A549 (cell line): ENCODE measurements at regions not wholly inside any gene's neighbourhood (a gene's known extent, or its start where the extent isn't known, plus 50 kb on each side); places are given as distances from the start of the nearest gene placed in this dataset.

Source experiments
- BHLHE40 ChIP-seq: IDR thresholded peaks from 2 replicates; pipeline ENCODE4 v1.6.1; 2012; ENCODE audit warnings: low read depth, low read length, inconsistent platforms
- EP300 ChIP-seq, 2 experiments: fragments of >200 bp; sonication (Bioruptor Twin); formaldehyde crosslinking; IDR thresholded peaks; 2 replicates in 1 of 2; 3 replicates in 1 of 2; pipeline ENCODE4 v1.6.1; 2016 to 2017
- ESRRA ChIP-seq: fragments of 150-350 bp; IDR thresholded peaks from 2 replicates; pipeline ENCODE4 v1.6.1; 2014; ENCODE audit warnings: mild to moderate bottlenecking, low read length, borderline replicate concordance
- FOSL2 ChIP-seq, 2 experiments: fragments of 450-650 bp in 1 of 2; fragments of >200 bp in 1 of 2; sonication (Bioruptor Twin) in 1 of 2; formaldehyde crosslinking; IDR thresholded peaks; 2 replicates each; pipeline versions ENCODE4 v1.5.0 to v1.6.1; 2016 to 2020; ENCODE audit warnings: mild to moderate bottlenecking in 1 of 2, moderate library complexity in 1 of 2
- NR3C1 ChIP-seq: fragments of >200 bp; sonication (Bioruptor Twin); formaldehyde crosslinking; IDR thresholded peaks from 3 replicates; pipeline ENCODE4 v1.6.1; 2017
- POLR2A ChIP-seq: IDR thresholded peaks from 2 replicates; pipeline ENCODE4 v1.6.1; 2012; ENCODE audit warnings: mild to moderate bottlenecking, low read length
- RAD21 ChIP-seq, 2 experiments: fragments of >200 bp in 1 of 2; sonication (Bioruptor Twin) in 1 of 2; formaldehyde crosslinking in 1 of 2; IDR thresholded peaks in 1 of 2; conservative IDR thresholded peaks in 1 of 2; 2 replicates in 1 of 2; 3 replicates in 1 of 2; pipeline ENCODE4 v1.6.1; 2012 to 2018; ENCODE audit warnings: inconsistent platforms in 1 of 2
- TF ChIP-seq, protein P1 (sequence below): fragments of >200 bp; sonication (Bioruptor Twin); formaldehyde crosslinking; IDR thresholded peaks from 3 replicates; pipeline ENCODE4 v1.5.1; 2016
- TF ChIP-seq, protein P2 (sequence below): IDR thresholded peaks from 2 replicates; pipeline ENCODE4 v1.6.1; 2012; ENCODE audit warnings: low read depth, borderline replicate concordance

DNA sequence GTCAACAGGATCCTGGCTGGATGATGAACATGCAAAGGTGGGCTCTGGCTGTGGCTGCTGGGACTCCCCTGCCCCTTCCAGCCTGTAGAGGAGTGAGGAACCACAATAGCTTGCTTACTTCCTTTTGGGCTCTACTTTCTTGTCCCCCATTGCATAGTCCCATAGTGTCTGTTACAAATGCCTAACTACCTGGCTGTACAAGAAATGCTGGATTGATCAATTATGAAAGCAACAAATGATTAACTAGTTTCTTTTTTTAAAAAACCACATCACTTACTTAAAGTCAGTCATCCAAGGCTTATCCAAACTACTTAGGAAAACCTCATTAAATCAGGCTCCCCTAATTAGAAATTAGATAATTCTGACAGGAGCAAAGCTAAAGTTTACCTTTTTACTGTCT is 514.1 kb upstream of the PKN2 start:
- TF ChIP-seq, protein P1, sequence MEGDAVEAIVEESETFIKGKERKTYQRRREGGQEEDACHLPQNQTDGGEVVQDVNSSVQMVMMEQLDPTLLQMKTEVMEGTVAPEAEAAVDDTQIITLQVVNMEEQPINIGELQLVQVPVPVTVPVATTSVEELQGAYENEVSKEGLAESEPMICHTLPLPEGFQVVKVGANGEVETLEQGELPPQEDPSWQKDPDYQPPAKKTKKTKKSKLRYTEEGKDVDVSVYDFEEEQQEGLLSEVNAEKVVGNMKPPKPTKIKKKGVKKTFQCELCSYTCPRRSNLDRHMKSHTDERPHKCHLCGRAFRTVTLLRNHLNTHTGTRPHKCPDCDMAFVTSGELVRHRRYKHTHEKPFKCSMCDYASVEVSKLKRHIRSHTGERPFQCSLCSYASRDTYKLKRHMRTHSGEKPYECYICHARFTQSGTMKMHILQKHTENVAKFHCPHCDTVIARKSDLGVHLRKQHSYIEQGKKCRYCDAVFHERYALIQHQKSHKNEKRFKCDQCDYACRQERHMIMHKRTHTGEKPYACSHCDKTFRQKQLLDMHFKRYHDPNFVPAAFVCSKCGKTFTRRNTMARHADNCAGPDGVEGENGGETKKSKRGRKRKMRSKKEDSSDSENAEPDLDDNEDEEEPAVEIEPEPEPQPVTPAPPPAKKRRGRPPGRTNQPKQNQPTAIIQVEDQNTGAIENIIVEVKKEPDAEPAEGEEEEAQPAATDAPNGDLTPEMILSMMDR = no peak
- TF ChIP-seq POLR2A (no peak), RAD21 (conservative IDR thresholded peaks at IDR 0.05 in 1 of 2, IDR thresholded peaks at IDR 0.05 in 1 of 2) (no peak), BHLHE40 (no peak), EP300 (IDR thresholded peaks at IDR 0.05) (no peak), ESRRA (no peak), FOSL2 (IDR thresholded peaks at IDR 0.05) (no peak), FOSL2 (CRISPR knock-in tag; IDR thresholded peaks at IDR 0.05) (no peak), NR3C1 (no peak)
- TF ChIP-seq, protein P2, sequence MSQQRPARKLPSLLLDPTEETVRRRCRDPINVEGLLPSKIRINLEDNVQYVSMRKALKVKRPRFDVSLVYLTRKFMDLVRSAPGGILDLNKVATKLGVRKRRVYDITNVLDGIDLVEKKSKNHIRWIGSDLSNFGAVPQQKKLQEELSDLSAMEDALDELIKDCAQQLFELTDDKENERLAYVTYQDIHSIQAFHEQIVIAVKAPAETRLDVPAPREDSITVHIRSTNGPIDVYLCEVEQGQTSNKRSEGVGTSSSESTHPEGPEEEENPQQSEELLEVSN = no peak
